Esophagus muscularis mucosa (tissue), 4 donors: ENCODE measurements at regions not wholly inside any gene's neighbourhood (a gene's known extent, or its start where the extent isn't known, plus 50 kb on each side); places are given as distances from the start of the nearest gene placed in this dataset.

Experiments used
- DNase-seq: peaks from one replicate; pipeline ENCODE4 v3.0.0-alpha.2; 2017; ENCODE audit errors: extremely low spot score
- H3K27ac ChIP-seq, 4 donors: fragments of 200-600 bp; sonication (generic); replicated peaks in 1 of 4; 1 replicate in 3 of 4; 2 replicates in 1 of 4; pipeline ENCODE4 v1.5.1; 2016 to 2019; ENCODE audit warnings: mild to moderate bottlenecking in 1 of 4
- H3K27me3 ChIP-seq, 4 donors: fragments of 200-600 bp; sonication (generic); one replicate each; pipeline versions ENCODE4 v1.5.1 to v1.6.0; 2016 to 2019
- H3K36me3 ChIP-seq, 4 donors: fragments of 200-600 bp; sonication (generic); one replicate each; pipeline ENCODE4 v1.5.1; 2016 to 2019
- H3K4me1 ChIP-seq, 4 donors: fragments of 200-600 bp; sonication (generic); one replicate each; pipeline ENCODE4 v1.5.1; 2016 to 2019
- H3K4me3 ChIP-seq, 4 donors: fragments of 200-600 bp; sonication (generic); 1 replicate in 2 of 4; 2 replicates in 2 of 4; pipeline ENCODE4 v1.5.1; 2016 to 2019; ENCODE audit warnings: mild to moderate bottlenecking in 4 of 4, moderate library complexity in 1 of 4
- H3K9me3 ChIP-seq, 4 donors: fragments of 200-600 bp; sonication (generic); 1 replicate in 3 of 4; 2 replicates in 1 of 4; pipeline ENCODE4 v1.5.1; 2016 to 2019
- CTCF ChIP-seq, 3 experiments: fragments of 200-600 bp in 2 of 3; fragments of 450-650 bp in 1 of 3; sonication (generic) in 2 of 3; IDR thresholded peaks; one replicate each; pipeline ENCODE4 v1.5.1; 2017 to 2019; ENCODE audit warnings: antibody characterized with exemption in 3 of 3, mild to moderate bottlenecking in 2 of 3, moderate library complexity in 1 of 3
- EP300 ChIP-seq: sonication (generic); formaldehyde crosslinking; IDR thresholded peaks from one replicate; pipeline ENCODE4 v1.6.1; 2017; ENCODE audit warnings: antibody characterized with exemption
- POLR2A ChIP-seq: fragments of 450-650 bp; IDR thresholded peaks from one replicate; pipeline ENCODE4 v1.6.1; 2017; ENCODE audit warnings: antibody characterized with exemption, moderate library complexity, mild to moderate bottlenecking, low read depth
- POLR2AphosphoS5 ChIP-seq, 2 donors: sonication (generic); formaldehyde crosslinking; IDR thresholded peaks; one replicate each; pipeline ENCODE4 v1.6.1; 2017; ENCODE audit warnings: antibody characterized with exemption in 2 of 2
- WGBS: methylation state at CpG from one replicate; pipeline ENCODE4 v1.1.5; 2018; 5-methylcytosine and 5-hydroxymethylcytosine counted together
- intact Hi-C: fragments of 100-400 bp; cut with DNase I; formaldehyde crosslinking; loops from one replicate; pipeline ENCODE4 v1.15.1; 2023

DNA sequence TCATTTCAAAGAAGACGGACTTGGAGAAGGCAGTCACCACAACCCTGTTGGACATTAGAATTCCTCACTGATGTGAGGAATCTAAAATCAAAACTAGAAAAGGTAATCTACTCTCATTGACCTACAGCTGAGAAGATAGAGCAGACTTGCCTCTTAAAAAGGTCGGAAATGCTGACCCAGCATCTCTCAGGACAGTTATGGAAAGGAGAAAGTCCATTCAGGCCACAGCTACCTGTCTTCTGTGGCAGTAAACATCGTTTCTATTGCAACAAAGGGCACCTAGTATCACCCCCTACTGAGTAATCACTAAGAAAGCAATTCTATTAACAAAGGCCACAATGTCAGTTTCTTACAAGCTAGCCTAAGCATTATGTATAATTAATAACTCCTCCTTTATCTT is 601.7 kb downstream of the PRELID2 start:
- no peaks in the 10 kb centered on the region for H3K9me3 ChIP-seq
- H3K4me3 ChIP-seq, result no peak overlapping the region
- 72% methylated on average over 3 of the region's 3 CpGs for WGBS
- intact Hi-C loops, result no loop called here
- no peaks in the 10 kb centered on the region for H3K36me3 ChIP-seq
- no peak overlapping the region for H3K27ac ChIP-seq
- no peak for DNase-seq
- no peaks in the 10 kb centered on the region for H3K4me1 ChIP-seq
- H3K27me3 ChIP-seq, result no peaks in the 10 kb centered on the region
- no peak for TF ChIP-seq POLR2A
- no peak for TF ChIP-seq POLR2AphosphoS5 (IDR thresholded peaks at IDR 0.05)
- no peak for TF ChIP-seq EP300
- TF ChIP-seq CTCF (IDR thresholded peaks at IDR 0.05), result no peak

DNA sequence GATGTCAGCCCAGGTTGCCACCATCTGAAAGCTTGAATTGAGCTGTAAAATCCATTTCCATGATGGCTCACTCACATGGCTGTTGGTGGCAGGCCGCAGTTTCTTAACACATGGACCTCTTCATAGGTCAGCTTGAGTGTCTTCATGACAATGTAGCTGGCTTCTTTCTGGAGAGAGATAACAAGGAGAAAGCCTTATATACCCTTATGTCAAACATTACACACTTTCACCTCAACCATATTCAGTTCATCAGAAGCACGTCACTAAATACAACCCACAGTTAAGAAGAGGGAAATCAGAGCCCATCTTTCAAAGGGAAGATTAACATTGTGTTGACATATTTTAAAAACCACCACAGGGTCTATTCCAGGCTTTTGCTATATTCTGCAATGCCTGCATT is 604.4 kb downstream of the PRELID2 start:
- H3K9me3 ChIP-seq, result no peaks in the 10 kb centered on the region
- no peaks in the 10 kb centered on the region for H3K27me3 ChIP-seq
- intact Hi-C loops, result no loop called here
- no peak overlapping the region for H3K4me3 ChIP-seq
- H3K36me3 ChIP-seq, result no peaks in the 10 kb centered on the region
- TF ChIP-seq EP300 (no peak), CTCF (IDR thresholded peaks at IDR 0.05) (no peak), POLR2AphosphoS5 (IDR thresholded peaks at IDR 0.05) (no peak), POLR2A (no peak)
- WGBS, result 84% methylated on average over 2 of the region's 2 CpGs
- H3K27ac ChIP-seq, result no peak overlapping the region
- no peak for DNase-seq
- no peaks in the 10 kb centered on the region for H3K4me1 ChIP-seq

- Histone ChIP-seq H3K36me3 (no peaks in the 10 kb centered on the region), H3K4me3 (no peak overlapping the region), H3K4me1 (no peaks in the 10 kb centered on the region), H3K9me3 (no peaks in the 10 kb centered on the region), H3K27me3 (no peaks in the 10 kb centered on the region), H3K27ac (no peak overlapping the region)
- intact Hi-C loops, result no loop called here
- no peak for DNase-seq
- TF ChIP-seq EP300 (no peak), CTCF (IDR thresholded peaks at IDR 0.05) (no peak), POLR2A (no peak), POLR2AphosphoS5 (IDR thresholded peaks at IDR 0.05) (no peak)
- 100% methylated on average over 10 of the region's 10 CpGs for WGBS
Measured at GRCh38 chr5:145228564-145228963, 606.6 kb downstream of the PRELID2 start.

GRCh38 chr5:145227881-145228280 is 607.3 kb downstream of the PRELID2 start:
- no peak for TF ChIP-seq POLR2AphosphoS5 (IDR thresholded peaks at IDR 0.05)
- TF ChIP-seq POLR2A, result no peak
- no peak for TF ChIP-seq EP300
- no peak for TF ChIP-seq CTCF (IDR thresholded peaks at IDR 0.05)
- WGBS, result 86% methylated on average over 2 of the region's 2 CpGs
- intact Hi-C loops, result no loop called here
- no peaks in the 10 kb centered on the region for H3K27me3 ChIP-seq
- no peak for DNase-seq
- no peaks in the 10 kb centered on the region for H3K9me3 ChIP-seq
- no peaks in the 10 kb centered on the region for H3K36me3 ChIP-seq
- H3K27ac ChIP-seq, result no peak overlapping the region
- no peaks in the 10 kb centered on the region for H3K4me1 ChIP-seq
- no peak overlapping the region for H3K4me3 ChIP-seq

GRCh38 chr5:145226726-145227125 is 608.4 kb downstream of the PRELID2 start:
- H3K36me3 ChIP-seq, result no peaks in the 10 kb centered on the region
- no peaks in the 10 kb centered on the region for H3K4me1 ChIP-seq
- 67% methylated on average over 3 of the region's 3 CpGs for WGBS
- no peak overlapping the region for H3K4me3 ChIP-seq
- H3K9me3 ChIP-seq, result no peaks in the 10 kb centered on the region
- no peak for DNase-seq
- no peak overlapping the region for H3K27ac ChIP-seq
- intact Hi-C loops, result no loop called here
- TF ChIP-seq CTCF (IDR thresholded peaks at IDR 0.05), result no peak
- no peak for TF ChIP-seq POLR2A
- TF ChIP-seq POLR2AphosphoS5 (IDR thresholded peaks at IDR 0.05), result no peak
- no peak for TF ChIP-seq EP300
- no peaks in the 10 kb centered on the region for H3K27me3 ChIP-seq
